SU-DHL-6 (cell line): ENCODE measurements at regions not wholly inside any gene's neighbourhood (a gene's known extent, or its start where the extent isn't known, plus 50 kb on each side); places are given as distances from the start of the nearest gene placed in this dataset.
"Not testable (repeated sequence)": the region's sequence is repeated elsewhere in the genome, so short reads cannot be mapped to it uniquely, and the experiment has no call there.

Experiments
- EZH2phosphoT487 ChIP-seq: fragments of 200-600 bp; sonication (generic), shearing (Covaris generic); conservative IDR thresholded peaks from 2 replicates; pipeline ENCODE4 v1.6.1; 2018; ENCODE audit warnings: mild to moderate bottlenecking, antibody characterized with exemption, low read length, moderate library complexity, mixed read lengths
- TF ChIP-seq, protein P1 (sequence below): fragments of 200-600 bp; sonication (generic); IDR thresholded peaks from one replicate; pipeline ENCODE4 v1.5.1; 2017; ENCODE audit warnings: antibody characterized with exemption, mild to moderate bottlenecking, low read length, moderate library complexity; ENCODE audit not compliant: insufficient read depth, poor library complexity, severe bottlenecking

DNA sequence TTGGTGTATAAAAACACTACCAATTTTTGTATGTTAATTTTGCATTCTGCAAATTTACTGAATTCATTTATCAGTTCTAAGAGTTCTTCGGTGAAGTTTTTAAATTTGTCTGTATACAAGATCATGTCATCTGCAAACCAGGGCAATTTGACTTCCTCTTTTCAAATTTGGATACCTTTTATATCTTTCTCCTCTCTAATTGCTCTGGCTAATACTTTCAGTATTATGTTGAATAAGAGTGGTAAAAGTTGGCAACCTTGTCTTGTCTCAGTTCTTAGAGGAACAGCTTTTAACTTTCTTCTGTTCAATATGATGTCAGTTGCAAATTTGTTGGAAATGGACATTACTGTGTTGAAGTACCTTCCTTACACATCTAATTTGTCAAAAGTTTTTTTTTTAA lies 149.1 kb upstream of the ATP10B start:
- TF ChIP-seq, protein P1, sequence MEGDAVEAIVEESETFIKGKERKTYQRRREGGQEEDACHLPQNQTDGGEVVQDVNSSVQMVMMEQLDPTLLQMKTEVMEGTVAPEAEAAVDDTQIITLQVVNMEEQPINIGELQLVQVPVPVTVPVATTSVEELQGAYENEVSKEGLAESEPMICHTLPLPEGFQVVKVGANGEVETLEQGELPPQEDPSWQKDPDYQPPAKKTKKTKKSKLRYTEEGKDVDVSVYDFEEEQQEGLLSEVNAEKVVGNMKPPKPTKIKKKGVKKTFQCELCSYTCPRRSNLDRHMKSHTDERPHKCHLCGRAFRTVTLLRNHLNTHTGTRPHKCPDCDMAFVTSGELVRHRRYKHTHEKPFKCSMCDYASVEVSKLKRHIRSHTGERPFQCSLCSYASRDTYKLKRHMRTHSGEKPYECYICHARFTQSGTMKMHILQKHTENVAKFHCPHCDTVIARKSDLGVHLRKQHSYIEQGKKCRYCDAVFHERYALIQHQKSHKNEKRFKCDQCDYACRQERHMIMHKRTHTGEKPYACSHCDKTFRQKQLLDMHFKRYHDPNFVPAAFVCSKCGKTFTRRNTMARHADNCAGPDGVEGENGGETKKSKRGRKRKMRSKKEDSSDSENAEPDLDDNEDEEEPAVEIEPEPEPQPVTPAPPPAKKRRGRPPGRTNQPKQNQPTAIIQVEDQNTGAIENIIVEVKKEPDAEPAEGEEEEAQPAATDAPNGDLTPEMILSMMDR = not testable (repeated sequence)
- TF ChIP-seq EZH2phosphoT487 = not testable (repeated sequence)
